ENCODE measurements at regions not wholly inside any gene's neighbourhood (a gene's known extent, or its start where the extent isn't known, plus 50 kb on each side); places are given as distances from the start of the nearest gene placed in this dataset.

GRCh38 chr18:65398347-65399075 is 352.3 kb upstream of the CDH7 start:
- 2% methylated on average over 4 of the region's 4 CpGs for WGBS (ENCODE audit: low lambda C conversion rate)
- Histone ChIP-seq H3K4me2 (ENCODE audit: low read depth, low read length) (no peak overlapping the region), H4K20me1 (ENCODE audit: insufficient read depth, low read length) (no peaks in the 10 kb centered on the region), H2AFZ (ENCODE audit: low read length) (no peak overlapping the region), H3K27ac (ENCODE audit: extremely low read length, insufficient read depth, low read length) (no peak overlapping the region), H3K9me3 (ENCODE audit: low read length) (no peaks in the 10 kb centered on the region), H3K79me2 (ENCODE audit: insufficient read depth, low read length) (no peaks in the 10 kb centered on the region), H3K4me3 (replicated peaks in 1 of 3; ENCODE audit: insufficient read depth in 1 of 3, low read depth in 2 of 3, low read length in 3 of 3) (no peak overlapping the region), H3K4me1 (ENCODE audit: insufficient read depth, low read length) (no peaks in the 10 kb centered on the region), H3K27me3 (ENCODE audit: control insufficient read depth in 1 of 2, insufficient read depth in 2 of 2, low read length in 2 of 2) (no peaks in the 10 kb centered on the region), H3K36me3 (replicated peaks in 1 of 2; ENCODE audit: control insufficient read depth in 1 of 2, insufficient read depth in 2 of 2, low read length in 2 of 2) (no peaks in the 10 kb centered on the region), H3K9ac (ENCODE audit: insufficient read depth, low read depth, low read length) (no peak overlapping the region)
- BruUV-seq (replicated peaks): no TSS peak
- FAIRE-seq (no peak), DNase-seq (ENCODE audit: low spot score) (no peak), ATAC-seq (no peak)
- POLR2A ChIA-PET: no interaction called here
- in situ Hi-C loops (cut with HindIII; ENCODE audit: extremely low pct_ligation_motif_present, low pct_unique_long_range_greater_than_20kb): no loop called here
- CTCF ChIA-PET (ENCODE audit: low intra/inter-chr PET ratio, low total read pairs): no interaction called here
- TF ChIP-seq ZBTB38 (CRISPR knock-in tag; IDR thresholded peaks at IDR 0.05): no peak
- no peak for TF ChIP-seq ZFP82 (CRISPR knock-in tag; IDR thresholded peaks at IDR 0.05; ENCODE audit: borderline replicate concordance)
- intact Hi-C loops (cut with micrococcal nuclease; ENCODE audit: unreplicated experiment): no loop called here

- Histone ChIP-seq H3K4me2 (ENCODE audit: low read depth, low read length) (no peak overlapping the region), H3K79me2 (ENCODE audit: insufficient read depth, low read length) (no peaks in the 10 kb centered on the region), H3K9me3 (ENCODE audit: low read length) (no peaks in the 10 kb centered on the region), H3K36me3 (replicated peaks in 1 of 2; ENCODE audit: control insufficient read depth in 1 of 2, insufficient read depth in 2 of 2, low read length in 2 of 2) (no peaks in the 10 kb centered on the region), H3K27ac (ENCODE audit: extremely low read length, insufficient read depth, low read length) (no peak overlapping the region), H3K27me3 (ENCODE audit: control insufficient read depth in 1 of 2, insufficient read depth in 2 of 2, low read length in 2 of 2) (no peaks in the 10 kb centered on the region; a peak in 1 of 5 replicates), H3K4me3 (replicated peaks in 1 of 3; ENCODE audit: insufficient read depth in 1 of 3, low read depth in 2 of 3, low read length in 3 of 3) (no peak overlapping the region), H3K4me1 (ENCODE audit: insufficient read depth, low read length) (no peaks in the 10 kb centered on the region), H4K20me1 (ENCODE audit: insufficient read depth, low read length) (no peaks in the 10 kb centered on the region), H3K9ac (ENCODE audit: insufficient read depth, low read depth, low read length) (no peak overlapping the region), H2AFZ (ENCODE audit: low read length) (no peak overlapping the region)
- ChIA-PET CTCF (ENCODE audit: low intra/inter-chr PET ratio, low total read pairs) (no interaction called here), POLR2A (no interaction called here)
- 0% methylated on average over 3 of the region's 3 CpGs for WGBS (ENCODE audit: low lambda C conversion rate)
- DNase-seq (ENCODE audit: low spot score) (no peak), ATAC-seq (no peak), FAIRE-seq (no peak)
- BruUV-seq (replicated peaks): no TSS peak
- intact Hi-C loops (cut with micrococcal nuclease; ENCODE audit: unreplicated experiment): no loop called here
- in situ Hi-C loops (cut with HindIII; ENCODE audit: extremely low pct_ligation_motif_present, low pct_unique_long_range_greater_than_20kb): no loop called here
- TF ChIP-seq NPAS2 (CRISPR knock-in tag; IDR thresholded peaks at IDR 0.05; ENCODE audit: borderline replicate concordance) (no peak), KAT8 (CRISPR knock-in tag; IDR thresholded peaks at IDR 0.05) (no peak), ZNF333 (CRISPR knock-in tag; IDR thresholded peaks at IDR 0.05; ENCODE audit: borderline replicate concordance) (no peak), NFKB2 (CRISPR knock-in tag; IDR thresholded peaks at IDR 0.05; ENCODE audit: borderline replicate concordance) (no peak), CCDC6 (CRISPR knock-in tag; IDR thresholded peaks at IDR 0.05) (no peak), ZFAT (CRISPR knock-in tag; conservative IDR thresholded peaks at IDR 0.05) (no peak), SMARCE1 (IDR thresholded peaks at IDR 0.05; ENCODE audit: borderline replicate concordance) (no peak), ZNF3 (CRISPR knock-in tag; IDR thresholded peaks at IDR 0.05) (no peak), PRDM10 (CRISPR knock-in tag; IDR thresholded peaks at IDR 0.05; ENCODE audit: low read depth) (no peak)
- TF ChIP-seq, protein P1, sequence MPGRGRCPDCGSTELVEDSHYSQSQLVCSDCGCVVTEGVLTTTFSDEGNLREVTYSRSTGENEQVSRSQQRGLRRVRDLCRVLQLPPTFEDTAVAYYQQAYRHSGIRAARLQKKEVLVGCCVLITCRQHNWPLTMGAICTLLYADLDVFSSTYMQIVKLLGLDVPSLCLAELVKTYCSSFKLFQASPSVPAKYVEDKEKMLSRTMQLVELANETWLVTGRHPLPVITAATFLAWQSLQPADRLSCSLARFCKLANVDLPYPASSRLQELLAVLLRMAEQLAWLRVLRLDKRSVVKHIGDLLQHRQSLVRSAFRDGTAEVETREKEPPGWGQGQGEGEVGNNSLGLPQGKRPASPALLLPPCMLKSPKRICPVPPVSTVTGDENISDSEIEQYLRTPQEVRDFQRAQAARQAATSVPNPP (CRISPR knock-in tag; IDR thresholded peaks at IDR 0.05): no peak
Measured at GRCh38 chr18:65380986-65381385, 369.8 kb upstream of the CDH7 start.
